Endothelial cell of umbilical vein (primary cell): ENCODE measurements at regions not wholly inside any gene's neighbourhood (a gene's known extent, or its start where the extent isn't known, plus 50 kb on each side); places are given as distances from the start of the nearest gene placed in this dataset.

Experiments
- BruUV-seq: library from RNA; stranded (reverse); fragments of 400-500 nt; replicated peaks from 2 replicates; lab custom pipeline; 2021; lab: Mats Ljungman, UMichigan
- CTCF ChIA-PET: fragments of 300-600, 350-600 bp; sonication (Branson Sonifier 250); formaldehyde crosslinking; loops from one replicate; lab custom pipeline; 2021; ENCODE audit warnings: antibody characterized with exemption, inconsistent platforms; lab: Charles Lee
- POLR2A ChIA-PET: fragments of 300-600, 350-600 bp; sonication (Branson Sonifier 250); formaldehyde crosslinking; loops from one replicate; lab custom pipeline; 2021; ENCODE audit warnings: antibody characterized with exemption, inconsistent platforms; lab: Charles Lee
- DNase-seq: peaks from one replicate; pipeline ENCODE4 v3.0.0-alpha.2; 2011; ENCODE audit warnings: low read depth, low spot score
- FAIRE-seq: peaks from 2 replicates; lab custom pipeline; 2011; peaks lifted over from hg19 to GRCh38; lab: Jason Lieb, UNC
- H2AFZ ChIP-seq: 2 replicates; pipeline ENCODE4 v1.6.0; 2012; ENCODE audit warnings: low read depth, low read length, control low read depth, inconsistent platforms
- H3K27ac ChIP-seq: 2 replicates; pipeline ENCODE4 v1.5.1; 2011; ENCODE audit warnings: low read depth, mild to moderate bottlenecking, control low read depth, low read length, moderate library complexity; ENCODE audit not compliant: insufficient read depth
- H3K27me3 ChIP-seq, 2 experiments: 2 replicates each; pipeline versions ENCODE4 v1.6.0 to v1.6.1; 2011; ENCODE audit warnings: low read length in 2 of 2, mixed read lengths in 1 of 2; ENCODE audit not compliant: control insufficient read depth in 2 of 2, insufficient read depth in 2 of 2
- H3K36me3 ChIP-seq, 2 experiments: 2 replicates in 1 of 2; 3 replicates in 1 of 2; pipeline ENCODE4 v1.5.1; 2011; ENCODE audit warnings: low read length in 2 of 2, mild to moderate bottlenecking in 1 of 2, moderate library complexity in 1 of 2; ENCODE audit not compliant: control insufficient read depth in 2 of 2, insufficient read depth in 2 of 2; ENCODE audit errors: extremely low read depth in 1 of 2
- H3K4me1 ChIP-seq: 3 replicates; pipeline ENCODE4 v1.5.1; 2011; ENCODE audit warnings: mild to moderate bottlenecking, low read length; ENCODE audit not compliant: control insufficient read depth, insufficient read depth; ENCODE audit errors: extremely low read depth
- H3K4me2 ChIP-seq: 2 replicates; pipeline ENCODE4 v1.6.1; 2011; ENCODE audit warnings: low read length, control low read depth, mixed read lengths; ENCODE audit not compliant: insufficient read depth
- H3K4me3 ChIP-seq, 3 experiments: fragments of 200-600 bp in 1 of 3; sonication (generic), shearing (Covaris generic) in 1 of 3; replicated peaks in 1 of 3; 2 replicates each; pipeline ENCODE4 v1.5.1; 2011 to 2016; ENCODE audit warnings: control low read depth in 3 of 3, low read length in 3 of 3, mild to moderate bottlenecking in 2 of 3, inconsistent platforms in 1 of 3, low read depth in 1 of 3, moderate library complexity in 1 of 3; ENCODE audit not compliant: insufficient read depth in 1 of 3
- H3K79me2 ChIP-seq: 2 replicates; pipeline ENCODE4 v1.6.0; 2012; ENCODE audit warnings: low read length, inconsistent platforms; ENCODE audit not compliant: control insufficient read depth, insufficient read depth
- H3K9ac ChIP-seq: replicated peaks from 2 replicates; pipeline ENCODE3; 2011; ENCODE audit warnings: low read length, control low read depth; ENCODE audit not compliant: insufficient read depth; ENCODE audit errors: extremely low read depth
- H3K9me1 ChIP-seq: replicated peaks from 3 replicates; pipeline ENCODE4 v1.6.0; 2011; ENCODE audit warnings: mild to moderate bottlenecking, low read length; ENCODE audit not compliant: control insufficient read depth, insufficient read depth; ENCODE audit errors: extremely low read depth
- H3K9me3 ChIP-seq: replicated peaks from 2 replicates; pipeline ENCODE4 v1.5.1; 2012; ENCODE audit warnings: low read length, inconsistent platforms; ENCODE audit not compliant: control insufficient read depth, insufficient read depth
- H4K20me1 ChIP-seq: replicated peaks from 2 replicates; pipeline ENCODE3; 2011; ENCODE audit warnings: mild to moderate bottlenecking, low read length; ENCODE audit not compliant: control insufficient read depth, insufficient read depth; ENCODE audit errors: extremely low read depth
- CTCF ChIP-seq, 2 donors: IDR thresholded peaks; 1 replicate in 1 of 2; 2 replicates in 1 of 2; pipeline ENCODE4 v1.5.1; 2011; ENCODE audit warnings: low read length in 2 of 2, mild to moderate bottlenecking in 2 of 2, moderate library complexity in 2 of 2, control low read depth in 1 of 2, inconsistent platforms in 1 of 2, low read depth in 1 of 2; ENCODE audit not compliant: insufficient read depth in 1 of 2; ENCODE audit errors: extremely low read depth in 1 of 2
- EZH2 ChIP-seq: IDR thresholded peaks from 2 replicates; pipeline ENCODE4 v1.6.1; 2012; ENCODE audit warnings: borderline replicate concordance, low read depth, mild to moderate bottlenecking, moderate library complexity, low read length, inconsistent platforms; ENCODE audit not compliant: severe bottlenecking
- FOS ChIP-seq: IDR thresholded peaks from 2 replicates; pipeline ENCODE4 v1.6.1; 2011; ENCODE audit warnings: mild to moderate bottlenecking, low read length, moderate library complexity, borderline replicate concordance; ENCODE audit not compliant: insufficient read depth
- GATA2 ChIP-seq: IDR thresholded peaks from 2 replicates; pipeline ENCODE4 v1.7.0; 2011; ENCODE audit warnings: low read depth, mild to moderate bottlenecking, moderate library complexity, mixed read lengths, low read length; ENCODE audit not compliant: insufficient read length, insufficient read depth
- JUN ChIP-seq: IDR thresholded peaks from 2 replicates; pipeline ENCODE4 v1.6.1; 2011; ENCODE audit warnings: borderline replicate concordance, low read depth; ENCODE audit not compliant: insufficient read length, insufficient read depth
- MAX ChIP-seq: IDR thresholded peaks from 2 replicates; pipeline ENCODE4 v1.6.1; 2011; ENCODE audit not compliant: insufficient read depth, insufficient read length
- MYC ChIP-seq: IDR thresholded peaks from one replicate; pipeline ENCODE4 v1.6.1; 2011; ENCODE audit warnings: mild to moderate bottlenecking, low read depth, low read length
- POLR2A ChIP-seq: IDR thresholded peaks from 2 replicates; pipeline ENCODE4 v1.6.1; 2012; ENCODE audit warnings: low read depth, mild to moderate bottlenecking, control low read depth, low read length
- POLR2AphosphoS5 ChIP-seq: IDR thresholded peaks from 2 replicates; pipeline ENCODE4 v1.6.1; 2012; ENCODE audit warnings: low read depth, mild to moderate bottlenecking, control low read depth, low read length, moderate library complexity; ENCODE audit not compliant: insufficient read depth
- dilution Hi-C: fragments of 300-500 bp; cut with MboI; formaldehyde crosslinking; loops from one replicate; pipeline ENCODE4 v1.15.0; 2019; ENCODE audit warnings: low sequenced_read_pairs; ENCODE audit not compliant: extremely low pct_ligation_motif_present
- intact Hi-C: fragments of 100-400 bp; cut with micrococcal nuclease; formaldehyde crosslinking; loops from one replicate; pipeline ENCODE4 v1.10.0; 2022

GRCh38 chr1:8222789-8223188 is 95.1 kb upstream of the SLC45A1 start:
- dilution Hi-C loops (no loop called here), intact Hi-C loops (no loop called here)
- Histone ChIP-seq H3K36me3 (no peaks in the 10 kb centered on the region), H3K79me2 (no peaks in the 10 kb centered on the region), H3K4me3 (no peak overlapping the region), H3K9me1 (no peaks in the 10 kb centered on the region), H4K20me1 (no peaks in the 10 kb centered on the region), H3K4me2 (no peak overlapping the region), H3K9me3 (no peaks in the 10 kb centered on the region), H3K27me3 (no peaks in the 10 kb centered on the region), H3K4me1 (peaks cover 7% of the 10 kb centered on the region), H3K27ac (no peak overlapping the region), H2AFZ (no peak overlapping the region), H3K9ac (no peak overlapping the region)
- FAIRE-seq (no peak), DNase-seq (no peak)
- no TSS peak for BruUV-seq
- TF ChIP-seq POLR2A: no peak
- no peak for TF ChIP-seq EZH2
- TF ChIP-seq JUN: no peak
- no peak for TF ChIP-seq MAX
- no peak for TF ChIP-seq MYC
- TF ChIP-seq CTCF (IDR thresholded peaks at IDR 0.05; ENCODE audit: extremely low read depth in 1 of 2, insufficient read depth in 1 of 2, low read depth in 1 of 2, low read length in 2 of 2): no peak
- CTCF ChIA-PET: no interaction called here
- POLR2A ChIA-PET: no interaction called here

- H3K9me3 ChIP-seq: no peaks in the 10 kb centered on the region
- H3K4me2 ChIP-seq: no peak overlapping the region
- no peaks in the 10 kb centered on the region for H3K27me3 ChIP-seq
- H3K27ac ChIP-seq: no peak overlapping the region
- H4K20me1 ChIP-seq: no peaks in the 10 kb centered on the region
- dilution Hi-C loops: no loop called here
- BruUV-seq: no TSS peak
- H3K9me1 ChIP-seq: no peaks in the 10 kb centered on the region
- no peak for DNase-seq
- no peak for FAIRE-seq
- intact Hi-C loops: no loop called here
- H2AFZ ChIP-seq: no peak overlapping the region
- H3K4me3 ChIP-seq: no peak overlapping the region
- ChIA-PET CTCF (no interaction called here), POLR2A (no interaction called here)
- no peak for TF ChIP-seq MAX
- TF ChIP-seq MYC: no peak
- no peak for TF ChIP-seq POLR2AphosphoS5
- TF ChIP-seq JUN: no peak
- no peak for TF ChIP-seq GATA2
- no peak for TF ChIP-seq EZH2
- no peak for TF ChIP-seq POLR2A
- TF ChIP-seq CTCF (IDR thresholded peaks at IDR 0.05; ENCODE audit: extremely low read depth in 1 of 2, insufficient read depth in 1 of 2, low read depth in 1 of 2, low read length in 2 of 2): no peak
- TF ChIP-seq FOS: no peak
- no peaks in the 10 kb centered on the region for H3K36me3 ChIP-seq
- peaks cover 9% of the 10 kb centered on the region for H3K4me1 ChIP-seq
- no peaks in the 10 kb centered on the region for H3K79me2 ChIP-seq
- H3K9ac ChIP-seq: no peak overlapping the region
Observed at GRCh38 chr1:8219530-8219929, 98.4 kb upstream of the SLC45A1 start.
